ENCODE measurements at regions not wholly inside any gene's neighbourhood (a gene's known extent, or its start where the extent isn't known, plus 50 kb on each side); places are given as distances from the start of the nearest gene placed in this dataset.
"Not testable (repeated sequence)": the region's sequence is repeated elsewhere in the genome, so short reads cannot be mapped to it uniquely, and the experiment has no call there.

- no peak for DNase-seq
Measured at GRCh38 chr1:232183802-232184201, 446.1 kb downstream of the SIPA1L2 start.

GRCh38 chr1:232183266-232183800, 446.6 kb downstream of the SIPA1L2 start:
- DNase-seq, result no peak

- DNase-seq, result peak; percentile 33
Measured at GRCh38 chr1:232182236-232182635, 447.7 kb downstream of the SIPA1L2 start.

- DNase-seq, result no peak
Measured at GRCh38 chr1:232180779-232181136, 449.2 kb downstream of the SIPA1L2 start.

- no peak for DNase-seq
Measured at GRCh38 chr1:232179896-232180778, 449.8 kb downstream of the SIPA1L2 start.

GRCh38 chr1:232178191-232178590, 451.7 kb downstream of the SIPA1L2 start:
- no peak for DNase-seq

GRCh38 chr1:232177438-232177837, 452.5 kb downstream of the SIPA1L2 start:
- no peak for DNase-seq

GRCh38 chr1:232176222-232176621, 453.7 kb downstream of the SIPA1L2 start:
- no peak for DNase-seq

GRCh38 chr1:232174306-232174705, 455.6 kb downstream of the SIPA1L2 start:
- DNase-seq, result no peak

GRCh38 chr1:232172563-232172962, 457.4 kb downstream of the SIPA1L2 start:
- DNase-seq, result no peak

- DNase-seq, result no peak
Measured at GRCh38 chr1:232170909-232171308, 459.0 kb downstream of the SIPA1L2 start.

- DNase-seq, result no peak
Measured at GRCh38 chr1:232169436-232169835, 460.5 kb downstream of the SIPA1L2 start.

GRCh38 chr1:232168508-232168907, 461.4 kb downstream of the SIPA1L2 start:
- DNase-seq, result no peak

- DNase-seq, result no peak
Measured at GRCh38 chr1:232166942-232167341, 463.0 kb downstream of the SIPA1L2 start.

GRCh38 chr1:232164078-232164963, 465.6 kb downstream of the SIPA1L2 start:
- DNase-seq, result no peak

- no peak for DNase-seq
Measured at GRCh38 chr1:232163533-232163932, 466.4 kb downstream of the SIPA1L2 start.

GRCh38 chr1:232162001-232162400, 467.9 kb downstream of the SIPA1L2 start:
- no peak for DNase-seq

GRCh38 chr1:232158558-232158957, 471.4 kb downstream of the SIPA1L2 start:
- DNase-seq, result not testable (repeated sequence)

- DNase-seq, result not testable (repeated sequence)
Measured at GRCh38 chr1:232156070-232156469, 473.9 kb downstream of the SIPA1L2 start.

GRCh38 chr1:232153652-232154051, 476.3 kb downstream of the SIPA1L2 start:
- no peak for DNase-seq

- no peak for DNase-seq
Measured at GRCh38 chr1:232150770-232151548, 479.0 kb downstream of the SIPA1L2 start.

All from eye (tissue), 1 donor.